GM21723 (cell line): ENCODE measurements at regions not wholly inside any gene's neighbourhood (a gene's known extent, or its start where the extent isn't known, plus 50 kb on each side); places are given as distances from the start of the nearest gene placed in this dataset.

ENCODE experiments used
- ATAC-seq: cut with Tn5 transposase; IDR thresholded peaks from one replicate; pipeline ENCODE4 v1.9.1; 2021; ENCODE audit warnings: mild to moderate bottlenecking, moderate library complexity; ENCODE audit not compliant: unreplicated experiment

DNA sequence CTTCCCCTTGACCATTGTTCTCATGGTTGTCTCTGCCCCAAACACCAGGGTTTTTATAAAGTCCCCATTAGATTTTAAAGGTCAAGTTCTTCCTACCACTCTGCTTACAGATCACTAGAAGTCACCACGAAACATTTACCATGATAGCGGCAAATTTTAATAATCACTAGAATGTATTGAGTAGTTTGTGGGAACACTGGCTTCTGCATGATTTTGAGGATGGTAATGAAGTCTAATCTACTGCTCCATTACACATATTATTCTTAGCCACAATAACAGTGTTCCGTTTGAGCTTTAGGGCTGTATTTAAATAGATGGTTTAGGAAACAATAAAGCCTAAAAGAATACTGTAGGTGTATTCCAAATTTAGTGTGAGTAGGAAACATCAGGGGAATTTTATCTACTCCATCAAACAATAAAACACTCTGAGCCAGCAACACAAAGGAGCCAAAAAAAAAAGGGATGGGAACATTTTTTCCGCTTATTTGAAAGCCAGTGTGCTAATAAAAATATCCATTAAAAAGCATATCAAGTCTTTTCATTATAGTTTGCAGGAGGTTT is 49.7 kb downstream of the KLF12 start:
- ATAC-seq: no peak

DNA sequence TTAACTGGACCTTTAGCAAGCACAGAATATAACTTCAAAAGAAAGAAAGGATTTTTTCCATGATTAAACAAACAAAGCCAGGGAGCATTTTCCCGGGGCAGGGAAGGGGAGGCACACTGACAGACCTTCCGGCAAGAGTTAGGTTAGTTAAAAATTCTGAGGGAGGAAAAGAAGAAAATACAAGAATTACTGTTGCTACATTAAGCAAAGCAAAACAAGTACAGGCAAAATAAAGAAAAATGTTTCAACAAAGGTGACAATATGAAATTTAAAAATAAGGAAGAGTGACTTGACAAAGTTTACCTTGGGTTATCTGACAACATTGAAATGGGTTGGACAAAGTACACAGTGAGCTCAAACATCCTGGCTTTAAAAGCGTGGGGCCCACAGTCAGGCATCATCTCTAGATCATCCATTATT is 51.5 kb downstream of the KLF12 start:
- ATAC-seq: no peak

DNA sequence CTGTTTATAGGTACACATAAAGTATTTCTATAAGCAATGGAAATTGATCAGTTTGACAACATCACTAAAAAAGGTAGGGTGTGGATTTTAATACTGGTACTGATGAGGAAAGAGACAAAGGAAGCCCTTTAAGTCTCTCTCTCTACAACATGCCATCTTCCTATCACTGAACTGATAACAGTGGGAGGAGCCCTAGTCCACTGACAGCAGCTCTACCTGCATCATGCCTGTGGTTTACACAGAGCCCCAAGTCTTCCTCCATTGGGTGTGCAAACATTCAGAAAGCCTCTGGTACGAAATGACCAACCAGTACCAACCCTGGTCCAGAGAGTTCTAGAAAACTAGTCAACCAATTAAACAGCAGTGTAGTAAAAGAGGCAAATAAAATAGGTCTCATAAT is 53.4 kb downstream of the KLF12 start:
- ATAC-seq: no peak

DNA sequence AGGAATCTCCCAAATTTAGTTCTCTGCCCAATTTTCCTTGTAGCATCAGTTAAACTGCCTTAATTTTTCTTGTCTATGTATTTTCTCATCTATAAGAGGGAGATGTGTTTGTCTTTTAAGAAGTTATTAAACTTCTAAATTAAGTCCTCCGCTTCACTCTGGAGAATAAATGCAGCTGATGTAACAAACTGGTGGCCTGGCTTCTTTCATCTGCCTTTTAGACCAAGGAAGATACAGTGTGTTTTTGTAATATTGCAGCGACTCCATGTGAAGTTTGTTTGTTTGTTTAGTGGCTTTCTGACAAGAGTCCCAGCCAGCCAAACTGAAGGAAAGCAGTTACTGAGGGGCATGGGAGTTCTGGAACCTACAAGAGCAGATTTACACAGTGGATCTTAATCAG is 56.4 kb downstream of the KLF12 start:
- ATAC-seq: no peak

DNA sequence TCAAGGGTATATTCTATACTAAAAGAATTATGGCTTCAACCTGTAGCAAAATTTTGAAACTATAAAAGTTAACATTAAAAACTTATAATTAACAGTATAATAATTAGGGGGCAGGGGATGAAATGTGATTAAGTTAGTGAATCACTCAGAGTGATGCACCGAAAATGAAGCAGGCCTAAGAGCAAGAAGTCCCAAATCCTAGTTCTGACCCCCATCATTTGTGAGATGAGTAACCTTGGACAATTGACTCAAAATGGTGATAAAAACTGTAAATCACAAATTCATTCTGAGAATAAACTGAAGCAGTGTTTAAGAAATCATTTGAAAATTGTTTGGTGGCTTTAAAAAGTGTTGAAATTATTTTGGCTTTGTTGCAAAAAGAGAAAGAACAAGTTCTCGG is 56.8 kb downstream of the KLF12 start:
- no peak for ATAC-seq

DNA sequence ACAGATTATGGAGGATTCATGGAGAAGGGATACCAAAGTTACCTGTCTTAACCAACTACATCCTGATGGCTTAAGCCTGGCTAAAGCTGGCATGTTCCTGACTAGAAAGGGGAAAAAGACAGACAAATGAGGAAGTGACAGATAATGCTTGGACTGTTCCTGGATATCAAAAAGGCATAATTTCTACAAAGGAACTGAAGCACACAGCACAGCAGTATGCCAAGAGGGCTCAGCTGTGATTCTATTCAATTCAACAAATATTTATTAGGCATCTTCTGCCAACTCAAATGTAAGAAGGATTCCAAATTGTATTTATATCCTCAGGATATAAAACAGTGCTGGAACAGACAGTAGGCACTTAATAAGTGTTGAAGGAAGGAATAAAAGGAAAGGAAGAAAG is 59.5 kb downstream of the KLF12 start:
- no peak for ATAC-seq

DNA sequence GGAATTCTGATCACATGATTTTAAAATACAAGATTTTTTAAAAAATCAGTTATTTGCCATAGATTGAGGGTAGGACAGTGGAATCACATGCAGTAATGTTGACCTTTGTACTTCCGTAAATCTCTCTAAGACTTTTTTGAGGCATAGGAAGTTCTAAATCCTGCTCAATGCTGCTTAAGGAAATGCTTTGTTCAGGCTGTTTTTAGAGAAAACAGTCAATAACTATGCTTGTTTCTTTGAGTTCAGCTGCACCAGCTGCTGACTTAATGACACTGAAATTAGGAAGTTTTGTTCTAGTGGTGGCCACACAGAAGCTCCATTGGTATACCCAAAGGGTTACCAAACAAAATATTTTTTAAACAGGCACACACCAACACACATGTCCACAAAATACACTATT is 60.9 kb downstream of the KLF12 start:
- ATAC-seq: no peak

DNA sequence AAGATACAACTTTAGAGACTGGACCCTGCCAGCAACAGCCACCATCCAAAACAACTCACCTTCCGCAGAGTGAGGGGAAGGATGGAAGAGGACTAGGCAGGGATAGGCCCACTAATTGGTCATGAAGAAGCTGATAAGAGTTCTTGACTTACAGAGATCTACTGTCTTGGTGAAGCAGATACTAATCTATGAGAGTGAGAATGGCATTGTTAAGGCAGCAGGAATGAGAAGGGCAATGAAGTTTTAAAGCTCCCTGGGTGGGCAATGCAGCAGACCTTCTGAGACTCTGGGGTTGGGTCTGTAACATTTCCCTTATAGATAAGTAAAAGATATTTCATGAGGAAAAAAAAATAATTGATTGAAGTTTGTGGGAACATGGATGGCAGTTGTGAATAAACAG is 63.7 kb downstream of the KLF12 start:
- no peak for ATAC-seq

DNA sequence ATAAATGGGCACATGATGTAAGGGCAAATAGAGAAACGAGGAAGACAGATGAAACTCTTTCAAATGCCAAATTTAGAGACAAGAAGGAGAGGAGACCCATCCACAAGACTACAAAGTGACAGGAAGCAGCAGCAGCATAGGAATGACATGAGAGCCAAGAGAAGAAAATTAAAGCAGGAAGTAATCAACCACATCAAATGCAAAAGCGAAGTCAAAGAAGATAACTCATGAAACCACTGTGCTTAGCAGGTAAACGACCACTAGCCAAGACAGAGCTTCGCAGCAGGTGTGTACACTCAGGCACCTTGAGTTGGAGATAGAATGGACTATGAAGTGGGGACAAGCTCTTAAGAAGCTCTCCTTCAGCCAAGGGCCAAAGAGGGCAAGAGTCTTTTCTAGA is 64.1 kb downstream of the KLF12 start:
- peak; percentile 47 for ATAC-seq

DNA sequence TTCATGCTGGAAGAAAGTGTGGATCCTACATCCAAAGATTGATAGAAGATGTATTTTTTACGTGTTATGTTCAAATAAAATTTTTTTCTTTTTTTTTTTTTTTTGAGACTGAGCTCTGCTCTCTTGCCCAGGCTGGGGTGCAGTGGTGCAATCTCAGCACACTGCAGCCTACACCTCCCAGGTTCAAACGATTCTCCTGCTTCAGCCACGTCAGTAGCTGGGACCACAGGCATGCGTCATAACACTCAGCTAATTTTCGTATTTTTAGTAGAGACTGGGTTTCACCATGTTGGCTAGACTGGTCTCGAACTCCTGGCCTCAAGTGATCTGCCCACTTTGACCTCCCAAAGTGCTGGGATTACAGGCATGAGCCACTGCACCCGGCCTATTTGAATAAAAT is 65.7 kb downstream of the KLF12 start:
- ATAC-seq: no peak

DNA sequence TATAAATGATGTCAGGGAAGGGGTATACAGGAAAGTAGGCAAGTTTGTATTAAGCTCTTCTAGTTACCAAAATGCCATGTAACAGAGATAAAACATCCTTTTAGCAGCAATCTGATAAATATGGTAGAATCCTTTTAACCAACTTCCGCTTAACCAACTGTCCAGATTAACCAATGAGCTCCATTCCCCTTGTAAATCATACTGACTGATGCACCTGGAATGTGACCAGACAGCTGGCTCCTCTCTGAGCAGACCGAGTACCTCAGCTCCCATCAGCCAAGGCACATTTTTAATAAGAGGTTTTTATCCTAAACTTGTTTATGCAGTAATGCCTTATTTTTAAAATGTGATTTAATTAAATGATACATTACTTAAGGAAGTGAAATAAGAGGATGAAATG is 66.4 kb downstream of the KLF12 start:
- no peak for ATAC-seq

DNA sequence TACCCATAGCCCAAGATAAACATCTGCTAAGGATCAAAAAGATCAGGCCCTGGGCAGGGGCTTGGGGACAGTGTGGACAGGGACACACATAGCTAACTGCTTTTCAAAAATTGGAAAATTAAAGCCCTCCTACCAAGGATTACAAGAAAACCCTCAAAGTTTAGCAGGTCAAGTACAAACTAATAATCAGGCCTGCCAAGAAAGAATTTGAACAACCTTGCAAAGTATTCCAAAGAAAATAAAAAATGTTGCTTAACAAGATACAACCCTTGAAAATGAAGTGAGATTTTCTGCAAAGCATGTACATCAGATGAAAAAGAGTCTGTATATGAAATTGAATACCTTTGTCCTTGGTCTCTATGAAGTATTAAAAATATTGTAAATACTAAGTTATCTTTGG is 67.3 kb downstream of the KLF12 start:
- ATAC-seq: no peak

DNA sequence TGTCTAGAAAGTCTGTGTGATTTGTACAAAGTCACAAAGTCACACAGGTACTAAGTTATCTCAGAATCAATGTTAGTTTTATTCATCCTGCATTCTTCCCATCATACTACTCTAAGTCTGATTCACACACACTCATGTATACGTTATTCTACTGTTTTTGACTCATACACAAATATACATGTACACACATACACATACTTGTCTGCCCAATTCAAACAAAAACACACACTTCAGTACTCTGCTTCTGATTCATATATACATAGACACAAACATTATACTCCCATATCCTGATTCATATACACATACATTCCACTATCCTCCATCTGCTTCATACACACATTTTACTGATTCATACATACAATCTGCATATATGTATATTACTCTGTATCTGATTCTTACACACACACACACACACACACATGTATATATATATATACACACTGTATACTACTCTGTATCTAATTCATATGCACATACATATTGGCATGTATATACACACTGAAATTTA is 69.3 kb downstream of the KLF12 start:
- no peak for ATAC-seq

DNA sequence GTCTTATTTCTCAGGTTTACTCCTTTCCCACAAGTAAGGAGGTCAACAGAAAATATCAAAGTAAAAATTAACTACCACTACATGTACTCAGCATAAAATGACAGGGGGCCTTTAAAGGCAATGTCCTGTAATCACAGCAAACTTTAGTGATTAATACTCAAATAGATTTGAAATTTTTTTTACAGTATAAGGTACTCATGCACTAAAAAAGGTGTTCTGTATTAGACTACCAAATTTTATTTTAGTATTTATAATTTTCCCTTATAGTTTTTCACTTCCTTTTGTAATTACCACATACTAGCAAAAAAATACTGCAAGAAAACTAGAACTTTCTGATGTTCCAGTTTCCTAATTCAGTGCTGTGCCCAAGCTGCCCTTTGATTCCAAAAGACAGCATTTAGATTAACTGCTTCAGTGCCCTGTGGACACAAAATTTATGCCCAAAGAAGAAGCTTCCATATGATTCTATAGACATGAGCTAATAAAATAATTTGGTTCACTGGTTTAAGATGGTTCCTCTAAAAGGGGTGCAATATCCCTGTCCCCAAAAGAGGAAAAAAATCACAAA is 70.6 kb downstream of the KLF12 start:
- no peak for ATAC-seq

DNA sequence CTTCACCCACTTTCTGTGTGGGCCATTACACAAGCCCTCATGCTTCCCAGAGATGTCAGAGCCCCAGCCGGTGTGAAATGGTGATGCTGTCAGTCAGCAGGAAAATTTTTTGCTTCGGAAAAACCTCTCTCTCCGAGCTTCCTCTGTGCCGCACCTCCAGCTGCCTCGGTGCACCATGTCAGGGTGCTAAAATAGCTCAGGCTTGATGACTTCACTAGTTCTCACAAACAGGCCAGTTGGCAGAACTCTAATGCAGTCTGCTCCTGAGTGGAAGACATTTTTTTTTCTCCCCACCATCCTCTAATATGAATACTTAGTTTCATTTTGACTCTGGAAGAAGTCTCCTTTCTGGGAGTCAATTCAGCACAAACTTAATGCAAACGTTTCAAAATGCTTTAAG is 71.3 kb downstream of the KLF12 start:
- peak; percentile 73 for ATAC-seq

DNA sequence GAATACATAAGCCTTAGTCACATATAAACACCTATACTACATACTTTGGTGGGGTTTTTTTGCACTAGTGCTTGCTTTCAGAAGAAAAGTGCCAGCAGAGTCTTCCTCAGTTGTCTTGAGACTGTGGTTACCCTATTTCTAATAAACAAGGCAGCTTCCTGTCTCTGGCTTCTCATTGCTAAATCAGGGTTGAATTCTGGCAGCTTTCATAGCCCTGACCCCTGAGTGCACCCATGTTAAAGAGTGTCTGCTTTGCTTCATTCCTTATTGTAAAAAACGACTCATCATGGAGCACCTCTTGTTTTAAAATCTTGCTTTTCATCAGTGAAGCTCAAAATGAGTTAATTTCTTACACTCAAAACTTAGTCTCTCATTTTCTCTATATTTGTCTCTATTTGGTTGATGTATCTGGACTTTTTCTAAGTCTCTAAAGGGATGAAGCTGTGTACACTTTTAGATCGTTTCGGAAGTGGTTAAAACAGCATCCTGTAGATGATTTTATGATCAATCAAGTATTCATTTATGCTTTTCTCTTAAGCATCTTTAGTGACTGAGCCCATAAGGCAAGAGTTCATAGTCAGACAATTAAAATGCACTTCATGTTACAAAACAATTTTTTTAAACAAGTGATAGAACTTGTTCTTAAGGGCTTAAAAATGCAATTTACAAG is 72.1 kb downstream of the KLF12 start:
- ATAC-seq: peak; percentile 72

DNA sequence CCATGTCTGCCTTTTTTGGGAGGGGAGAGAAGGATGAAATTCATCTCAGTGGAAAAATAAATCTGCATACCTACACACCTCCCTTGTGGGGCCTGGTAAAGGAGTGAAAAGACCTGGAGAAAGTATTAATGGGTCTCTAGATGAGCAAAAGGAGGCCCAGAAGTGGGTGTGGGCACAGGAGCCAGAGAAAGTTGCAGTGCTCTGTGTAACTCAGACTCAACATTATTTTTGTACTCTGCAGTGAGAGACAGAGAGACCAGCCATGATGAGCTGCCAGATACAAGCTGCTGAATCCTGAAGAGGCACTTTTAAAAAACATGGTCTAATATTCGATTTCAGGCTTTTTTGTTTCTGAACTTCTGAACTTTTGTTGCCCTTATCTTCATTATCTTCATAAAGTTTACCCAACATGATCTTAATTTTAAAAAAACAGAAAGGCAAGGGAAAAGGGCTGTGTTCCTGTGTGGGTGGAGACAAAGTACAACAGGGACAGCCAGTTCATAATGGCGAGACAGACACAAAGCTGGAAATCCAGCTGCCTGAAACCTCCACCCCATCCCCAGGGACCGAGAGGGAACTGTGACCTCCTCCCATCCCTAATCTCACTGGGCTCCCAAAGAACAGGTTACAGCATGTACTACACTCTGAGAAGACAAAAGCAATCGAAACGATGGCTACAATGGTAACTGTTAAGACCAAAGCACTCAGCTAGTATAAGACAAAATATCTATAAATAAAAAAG is 77.2 kb downstream of the KLF12 start:
- no peak for ATAC-seq

DNA sequence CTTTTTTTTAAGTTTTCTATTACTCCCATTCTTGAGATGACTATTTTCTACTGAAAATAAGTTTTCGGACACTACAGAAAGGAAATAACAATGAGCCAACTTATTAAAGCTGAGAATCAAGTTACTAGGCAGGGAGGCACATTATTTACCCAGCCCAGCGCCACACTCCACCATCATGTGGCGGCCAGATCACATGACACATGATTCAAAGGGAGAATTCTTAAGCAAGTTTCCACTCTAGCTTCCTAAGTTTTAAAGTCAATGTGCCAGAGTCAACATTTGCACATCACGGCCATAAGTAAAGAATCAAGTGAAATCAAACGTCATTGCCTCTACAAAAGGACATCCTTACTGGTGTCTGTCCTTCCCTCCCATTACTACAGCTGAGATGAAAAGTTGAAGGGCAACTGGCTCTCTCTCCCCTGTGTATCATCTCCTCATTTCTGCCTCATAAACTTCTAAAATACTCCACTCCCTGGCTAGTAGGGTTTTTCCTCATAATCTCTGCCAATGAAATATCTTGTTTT is 81.7 kb downstream of the KLF12 start:
- no peak for ATAC-seq

DNA sequence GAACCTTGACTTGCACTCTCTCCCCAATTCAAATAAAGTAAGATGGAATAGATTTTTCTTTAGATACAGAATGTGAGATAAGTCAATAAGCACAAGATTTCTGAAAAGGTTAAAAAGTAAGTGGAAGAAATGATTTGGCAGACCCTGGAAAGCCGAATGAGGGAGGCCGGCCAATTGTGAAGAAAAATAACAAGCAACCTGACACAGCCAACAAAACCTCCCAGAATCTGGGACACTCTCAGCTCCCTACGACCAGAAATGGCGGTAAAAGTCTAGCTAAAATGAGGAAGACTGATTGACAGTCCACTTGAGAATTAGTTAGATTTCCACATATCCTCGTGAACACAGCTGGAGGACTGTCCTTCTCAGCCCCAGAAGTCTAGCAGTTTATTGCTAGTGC is 85.4 kb downstream of the KLF12 start:
- no peak for ATAC-seq

DNA sequence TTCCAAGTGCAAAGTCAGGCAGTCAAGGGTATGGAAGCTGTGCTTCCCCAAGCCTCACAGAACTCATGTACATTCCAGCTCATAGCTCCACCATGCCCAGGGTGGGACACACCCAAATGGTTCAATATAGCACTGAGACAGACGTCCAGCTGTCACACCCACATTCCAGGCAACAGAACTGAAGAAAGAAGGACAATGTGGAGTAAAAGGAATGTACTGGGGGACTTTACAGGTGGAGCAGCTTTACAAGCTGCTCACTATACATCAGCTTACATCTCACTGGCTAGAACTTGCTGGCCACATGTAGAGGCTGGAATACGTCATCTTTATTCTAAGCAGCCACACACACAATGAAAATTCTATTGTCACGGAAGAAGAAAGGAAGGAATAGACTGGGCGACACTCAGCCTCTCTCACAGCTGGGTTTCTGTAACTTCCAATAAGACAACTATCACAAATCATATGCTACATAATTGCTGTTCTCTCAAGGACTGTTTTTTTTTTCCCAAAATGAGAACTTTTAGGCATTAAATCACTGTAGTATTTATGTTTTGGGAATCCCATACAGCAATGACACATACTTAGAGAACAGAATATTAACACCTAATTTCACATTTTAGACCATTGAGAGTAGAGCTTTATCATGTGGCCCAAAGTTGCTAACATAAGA is 86.1 kb downstream of the KLF12 start:
- no peak for ATAC-seq

DNA sequence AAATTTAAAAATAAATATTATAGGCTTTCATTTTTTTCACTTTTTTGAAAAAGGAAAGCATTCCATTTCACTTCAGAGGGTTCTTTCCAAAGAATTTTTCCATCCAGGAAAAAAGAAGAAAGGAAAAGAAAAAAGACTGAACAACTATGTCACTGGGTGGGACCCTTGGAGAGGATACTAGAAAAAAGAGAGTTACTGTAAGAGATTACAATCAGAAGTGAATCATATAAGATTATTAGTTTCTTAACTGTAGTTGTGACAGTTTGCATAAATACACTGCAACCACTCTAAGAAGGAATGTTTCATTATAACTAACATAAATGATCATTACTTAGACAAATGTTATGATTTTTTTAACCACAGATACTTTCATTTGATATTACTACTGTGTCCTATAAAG is 87.8 kb downstream of the KLF12 start:
- no peak for ATAC-seq
